Inferior parietal cortex (tissue), 1 donor: ENCODE measurements at regions not wholly inside any gene's neighbourhood (a gene's known extent, or its start where the extent isn't known, plus 50 kb on each side); places are given as distances from the start of the nearest gene placed in this dataset.
"Not testable (repeated sequence)": the region's sequence is repeated elsewhere in the genome, so short reads cannot be mapped to it uniquely, and the experiment has no call there.

Experiments used
- DNase-seq: peaks from one replicate; pipeline ENCODE4 v3.0.0-alpha.2; 2016; ENCODE audit errors: extremely low spot score

- DNase-seq: no peak
Observed at GRCh38 chr4:1589098-1589497, 95.0 kb downstream of the FAM53A start.

DNA sequence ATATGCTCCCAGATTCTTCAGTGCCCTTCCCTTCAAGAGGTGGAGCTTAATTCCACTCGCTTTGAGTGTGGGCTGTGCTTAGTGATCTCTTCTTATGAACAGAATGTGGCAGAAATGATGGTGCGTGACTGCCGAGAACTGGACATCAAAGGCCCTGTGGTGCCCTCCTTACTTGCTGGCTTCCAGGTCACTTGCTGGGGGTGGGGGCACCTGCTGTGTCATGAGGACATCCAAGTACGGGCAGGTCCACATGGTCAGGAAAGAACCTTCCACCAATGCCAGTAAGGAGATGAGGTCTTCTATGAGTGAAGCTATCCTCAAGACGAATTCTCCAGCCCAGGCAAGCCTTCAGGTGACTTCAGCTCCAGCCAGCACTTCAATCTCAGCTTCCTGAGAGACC, 95.8 kb downstream of the FAM53A start:
- no peak for DNase-seq

GRCh38 chr4:1584498-1584897, 99.6 kb downstream of the FAM53A start:
- DNase-seq: no peak

- DNase-seq: no peak
Observed at GRCh38 chr4:1583859-1584258, 100.3 kb downstream of the FAM53A start.

- no peak for DNase-seq
Observed at GRCh38 chr4:1583051-1583785, 100.9 kb downstream of the FAM53A start.

- DNase-seq: no peak
Observed at GRCh38 chr4:1582227-1582626, 101.9 kb downstream of the FAM53A start.

- DNase-seq: peak; percentile 24
Observed at GRCh38 chr4:1581164-1581894, 102.8 kb downstream of the FAM53A start.

DNA sequence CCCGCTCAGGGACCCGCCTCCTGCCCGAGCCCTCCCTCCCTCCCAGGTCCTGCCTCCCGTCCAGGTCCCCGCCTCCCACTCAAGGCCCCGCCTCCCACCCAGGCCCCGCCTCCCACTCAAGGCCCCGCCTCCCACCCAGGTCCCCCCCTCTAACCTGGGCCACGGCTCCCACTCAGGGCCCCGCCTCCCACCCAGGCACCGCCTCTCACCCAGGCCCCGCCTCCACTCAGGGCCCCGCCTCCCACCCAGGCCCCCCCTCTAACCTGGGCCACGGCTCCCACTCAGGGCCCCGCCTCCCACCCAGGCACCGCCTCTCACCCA, 103.5 kb downstream of the FAM53A start:
- not testable (repeated sequence) for DNase-seq

DNA sequence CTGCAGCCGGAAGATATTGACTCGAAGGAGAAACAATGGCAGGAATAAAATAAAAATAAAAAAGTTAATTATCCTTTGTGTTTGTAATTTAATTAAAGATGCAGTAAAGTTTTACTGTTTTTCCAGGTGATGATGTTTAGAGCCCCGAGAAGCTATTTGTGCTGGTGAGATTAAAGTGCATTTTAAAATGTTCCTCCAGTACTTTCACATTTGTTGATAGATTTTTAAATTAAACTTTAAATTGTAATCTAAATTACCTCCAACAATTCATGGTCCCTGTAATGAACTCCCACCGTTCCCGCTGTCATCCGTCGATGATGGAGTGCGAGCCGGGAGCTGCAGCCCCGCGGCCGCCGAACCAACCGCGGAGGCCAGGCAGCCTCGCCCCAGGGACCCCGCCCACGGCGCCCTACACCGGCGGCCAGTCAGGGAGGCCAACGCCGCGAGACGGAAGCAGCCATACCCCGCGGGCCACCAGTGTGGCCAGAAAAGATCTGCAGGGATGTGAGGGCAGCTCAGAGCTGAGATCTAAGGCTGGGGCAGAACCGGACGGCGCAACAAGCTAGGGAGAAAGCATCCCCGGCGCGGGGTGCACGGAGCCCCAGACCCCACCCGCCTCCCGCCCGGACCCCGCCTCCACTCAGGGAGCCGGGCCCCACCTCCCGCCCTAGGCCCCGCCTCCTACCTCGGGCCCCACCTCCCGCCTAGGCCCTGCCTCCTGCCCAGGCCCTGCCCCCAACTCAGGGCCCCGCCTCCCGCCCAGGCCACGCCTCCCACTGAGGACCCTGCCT, 104.0 kb downstream of the FAM53A start:
- DNase-seq: peak; percentile 28

- no peak for DNase-seq
Observed at GRCh38 chr4:1579001-1579900, 104.9 kb downstream of the FAM53A start.

GRCh38 chr4:1578251-1578773, 105.8 kb downstream of the FAM53A start:
- DNase-seq: no peak

GRCh38 chr4:1577822-1578217, 106.3 kb downstream of the FAM53A start:
- no peak for DNase-seq

DNA sequence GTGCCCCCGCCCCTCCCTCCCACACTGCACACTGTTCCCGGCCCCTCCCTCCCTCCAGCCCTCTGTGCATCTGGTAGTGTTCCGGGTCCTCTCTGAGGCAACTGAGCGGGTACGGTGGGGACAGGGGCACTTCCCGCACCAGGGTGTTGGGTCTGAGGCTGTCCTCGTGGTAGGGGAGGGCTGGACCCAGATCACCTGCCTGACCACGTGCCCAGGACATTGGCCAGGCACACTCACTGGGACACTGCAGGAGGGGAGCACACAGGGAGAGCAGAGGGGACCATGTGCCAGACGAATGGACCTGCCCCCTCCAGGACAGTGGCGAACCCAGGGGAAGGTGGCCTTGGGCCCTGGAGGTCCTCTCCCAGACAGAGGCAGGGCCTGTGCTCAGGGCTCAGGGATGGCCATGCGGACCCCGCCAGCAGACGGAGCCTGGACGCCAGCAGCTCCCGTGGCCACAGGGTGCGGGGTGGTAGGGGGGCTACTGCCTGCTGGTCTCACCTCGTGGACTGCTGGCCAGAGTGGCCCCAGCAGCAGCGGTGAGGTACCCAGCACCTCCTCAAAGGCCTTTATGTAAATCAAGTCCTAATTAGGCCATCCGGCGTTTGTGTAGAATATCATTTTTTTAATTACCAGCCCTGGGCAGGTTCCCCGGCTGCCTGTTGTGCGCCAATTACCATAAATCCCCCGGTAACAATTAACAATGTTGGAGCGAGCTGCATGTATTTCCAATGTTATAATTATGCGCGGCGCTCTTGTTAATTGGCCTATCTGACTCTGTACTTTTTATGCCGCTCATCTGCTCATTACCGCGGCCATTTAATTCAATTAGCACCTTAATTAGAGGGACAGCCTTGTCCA, 106.9 kb downstream of the FAM53A start:
- DNase-seq: no peak

GRCh38 chr4:1576304-1576960, 107.7 kb downstream of the FAM53A start:
- no peak for DNase-seq

DNA sequence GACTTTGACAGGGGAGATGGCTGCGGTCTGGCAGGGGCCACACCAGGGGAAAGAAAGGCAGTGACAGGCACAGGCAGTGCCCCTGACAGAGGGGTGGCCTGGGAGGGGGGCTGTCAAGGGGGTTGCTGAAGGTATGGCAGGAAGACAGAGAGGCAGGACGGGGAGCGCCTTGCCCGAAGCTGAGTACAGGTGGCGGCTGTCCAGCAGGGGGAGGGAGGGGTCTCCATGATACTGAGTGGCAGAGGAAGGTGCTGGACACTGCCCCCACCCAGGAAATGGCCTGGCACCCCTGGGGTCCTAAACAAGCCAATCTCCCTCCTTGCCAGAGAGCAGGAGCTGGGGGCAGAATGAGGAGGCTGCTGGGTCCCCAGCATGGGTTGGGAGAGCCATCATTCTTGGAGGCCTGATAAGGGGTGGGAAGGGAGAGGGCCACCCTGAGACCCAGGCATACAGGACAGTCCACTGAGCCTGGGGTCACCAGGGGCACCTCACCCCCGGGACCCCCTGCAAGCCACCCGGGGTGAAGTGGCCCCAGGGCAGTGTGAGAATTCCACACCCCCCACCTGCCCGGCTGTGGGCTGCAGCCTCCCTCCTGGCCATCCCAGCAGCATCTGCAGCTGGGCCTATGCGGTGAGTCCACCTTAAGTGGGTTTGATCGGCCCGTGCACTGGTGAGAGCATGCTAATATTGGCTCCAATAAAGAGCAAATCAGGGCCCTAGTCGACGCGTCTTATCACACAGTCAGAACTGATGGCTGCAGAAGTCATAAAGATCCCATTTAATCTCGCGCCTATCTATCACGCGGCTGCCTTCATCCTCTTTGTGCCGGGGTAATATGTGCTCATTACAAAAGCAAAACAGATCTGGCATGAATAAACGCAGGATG, 108.5 kb downstream of the FAM53A start:
- DNase-seq: no peak

DNA sequence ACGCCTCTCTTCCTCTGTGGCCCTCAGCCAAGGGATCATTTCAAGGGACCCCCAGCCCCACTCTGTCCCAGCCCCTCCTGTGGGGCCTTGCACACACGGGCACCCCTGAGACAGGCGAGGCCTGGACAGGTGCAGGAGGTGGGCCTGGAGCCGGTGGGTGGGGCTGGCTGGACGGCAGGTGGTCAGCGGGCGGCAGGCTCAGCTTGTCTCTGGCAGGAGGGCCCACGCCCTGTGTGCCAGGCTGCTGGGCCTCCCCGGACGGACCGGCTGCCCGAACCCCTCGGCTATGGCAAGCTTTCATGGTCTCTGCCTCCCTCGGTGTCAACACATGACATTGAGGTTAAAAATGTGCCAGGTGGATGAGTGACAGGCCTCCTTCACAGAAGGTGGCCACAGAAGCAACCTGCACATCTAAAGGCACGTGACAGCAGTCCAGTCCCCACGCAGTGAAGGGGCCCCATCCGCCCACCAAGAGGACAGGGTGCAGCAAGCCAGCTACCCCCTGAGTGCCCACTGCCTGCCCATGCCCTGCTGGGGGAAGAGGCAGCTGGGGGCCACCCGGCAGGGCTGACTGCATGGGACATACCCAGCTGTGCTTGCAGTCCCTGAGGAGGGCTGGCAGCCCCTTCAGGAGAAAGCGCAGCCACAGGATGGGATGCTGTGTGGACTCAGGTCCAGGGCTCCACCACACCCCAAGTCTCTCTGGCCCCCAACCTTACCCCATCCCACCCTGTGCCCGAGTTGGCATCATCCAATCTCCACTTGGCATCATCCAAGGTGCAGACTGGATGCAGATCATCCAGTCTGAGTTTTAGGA, 109.3 kb downstream of the FAM53A start:
- DNase-seq: no peak

GRCh38 chr4:1573830-1574459, 110.2 kb downstream of the FAM53A start:
- no peak for DNase-seq
